SKM-1 treated with dmso at 0.1 percent for 144 hours (cell line): ENCODE measurements at regions not wholly inside any gene's neighbourhood (a gene's known extent, or its start where the extent isn't known, plus 50 kb on each side); places are given as distances from the start of the nearest gene placed in this dataset.
"Not testable (repeated sequence)": the region's sequence is repeated elsewhere in the genome, so short reads cannot be mapped to it uniquely, and the experiment has no call there.

ENCODE experiments used
- DNase-seq: peaks from one replicate; lab custom pipeline; 2025; ENCODE audit not compliant: unreplicated experiment; lab: John Stamatoyannopoulos, UW

DNA sequence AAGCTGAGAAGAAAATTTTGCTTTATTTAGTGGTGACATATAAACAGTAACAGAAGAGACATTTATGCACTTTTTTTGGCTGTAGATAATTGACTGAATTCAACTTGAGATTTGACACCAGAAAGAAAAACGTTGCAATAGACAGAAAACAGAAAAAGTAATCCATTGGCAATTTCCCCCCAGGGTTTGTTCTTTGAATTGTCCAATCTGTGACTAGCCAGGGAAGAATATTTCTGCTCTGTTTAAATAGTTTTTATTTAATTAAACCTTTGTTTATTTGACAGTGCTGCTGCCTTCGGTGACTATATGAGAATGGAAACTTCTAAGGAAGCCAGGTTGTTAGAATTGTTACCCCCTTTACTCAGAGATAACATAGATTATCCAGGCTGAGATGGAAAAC is 210.6 kb downstream of the DEPDC1B start:
- no peak for DNase-seq

DNA sequence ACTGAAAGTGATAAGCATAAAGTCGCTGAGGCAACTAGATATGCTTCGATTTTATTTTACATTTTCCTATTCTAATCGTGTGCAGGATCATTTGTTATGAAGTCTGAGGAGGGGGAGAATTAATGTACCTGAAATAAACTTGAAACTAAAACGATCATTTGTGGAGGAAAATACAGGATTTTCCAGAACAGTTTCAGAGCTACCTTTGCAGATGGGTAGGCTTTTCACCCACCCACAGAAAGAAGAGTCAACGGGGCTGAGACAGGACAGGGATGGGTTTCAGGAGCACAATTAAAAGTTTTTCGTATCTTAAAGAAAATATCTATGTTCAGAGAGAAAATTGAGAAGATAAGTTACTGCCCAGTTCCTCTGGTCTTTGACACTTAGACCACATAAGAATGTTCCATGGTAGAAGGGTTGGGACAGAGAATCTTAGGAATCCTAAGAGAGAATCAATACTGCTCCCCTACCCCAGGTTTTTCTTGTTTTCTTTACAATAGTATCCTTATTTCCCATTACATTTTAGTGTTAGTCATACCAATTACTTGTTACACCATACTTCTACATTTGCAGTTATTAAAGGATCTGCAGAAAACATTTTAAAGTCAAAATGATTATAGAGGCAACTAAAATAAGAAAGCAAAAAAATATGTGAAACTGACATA is 211.4 kb downstream of the DEPDC1B start:
- DNase-seq, result no peak

- no peak for DNase-seq
These were observed 212.0 kb downstream of the DEPDC1B start for GRCh38 chr5:60487885-60488442.

DNA sequence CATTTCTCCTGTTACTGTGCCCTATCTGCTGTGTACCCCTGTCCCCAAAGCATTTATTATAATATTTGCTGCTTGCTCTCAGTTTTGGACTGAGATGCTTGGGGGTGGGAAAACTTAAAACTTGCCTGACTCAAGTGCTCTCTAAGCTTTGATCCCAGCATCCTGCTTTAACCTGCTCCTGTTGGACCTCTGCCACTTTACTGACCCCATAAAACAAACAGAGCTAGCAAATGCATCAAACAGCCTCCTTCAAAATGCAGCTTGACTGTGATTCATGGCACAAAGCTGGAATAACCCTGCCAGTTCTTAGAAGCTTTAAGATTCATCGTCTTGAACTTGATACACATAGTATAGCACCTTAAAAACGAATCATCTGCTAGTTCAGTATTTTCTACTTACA is 212.5 kb downstream of the DEPDC1B start:
- DNase-seq, result no peak

- DNase-seq, result no peak
These were observed 214.6 kb downstream of the DEPDC1B start for GRCh38 chr5:60485361-60485760.

DNA sequence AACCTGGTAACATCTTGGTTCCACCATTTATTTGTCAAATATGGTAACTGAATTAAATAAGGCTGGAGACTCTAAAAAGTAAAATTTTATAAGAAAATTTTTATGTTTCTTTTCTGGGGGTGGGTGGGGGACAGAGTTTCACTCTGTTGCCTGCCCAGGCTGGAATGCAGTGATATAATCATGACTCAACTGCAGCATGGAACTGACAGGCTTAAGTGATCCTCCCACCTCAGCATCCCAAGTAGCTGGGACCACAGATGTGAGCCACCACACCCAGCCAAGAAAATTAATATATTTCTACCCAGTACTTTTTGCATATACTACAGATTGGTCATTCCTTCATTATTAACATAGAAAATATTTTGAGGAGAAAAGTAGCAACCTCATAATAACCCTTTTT is 216.9 kb downstream of the DEPDC1B start:
- DNase-seq, result no peak

DNA sequence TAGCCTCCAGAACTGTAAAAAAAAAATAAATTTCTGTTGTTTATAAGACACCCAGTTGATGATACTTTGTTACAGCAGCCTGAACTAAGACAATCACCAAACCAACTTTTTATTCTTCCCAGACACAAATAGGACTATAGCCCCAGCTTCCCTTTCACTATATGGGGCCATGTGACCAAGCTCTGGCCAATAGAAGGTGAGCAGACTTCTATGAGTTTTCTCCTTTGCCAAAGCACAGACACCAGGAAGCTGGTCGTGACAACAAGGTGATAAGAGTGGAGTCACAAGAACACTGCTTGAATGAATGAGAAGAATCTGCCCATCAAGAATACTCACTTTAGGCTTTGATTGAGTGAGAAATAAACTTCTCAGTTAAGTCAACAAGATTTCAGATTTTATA is 217.7 kb downstream of the DEPDC1B start:
- DNase-seq, result no peak

DNA sequence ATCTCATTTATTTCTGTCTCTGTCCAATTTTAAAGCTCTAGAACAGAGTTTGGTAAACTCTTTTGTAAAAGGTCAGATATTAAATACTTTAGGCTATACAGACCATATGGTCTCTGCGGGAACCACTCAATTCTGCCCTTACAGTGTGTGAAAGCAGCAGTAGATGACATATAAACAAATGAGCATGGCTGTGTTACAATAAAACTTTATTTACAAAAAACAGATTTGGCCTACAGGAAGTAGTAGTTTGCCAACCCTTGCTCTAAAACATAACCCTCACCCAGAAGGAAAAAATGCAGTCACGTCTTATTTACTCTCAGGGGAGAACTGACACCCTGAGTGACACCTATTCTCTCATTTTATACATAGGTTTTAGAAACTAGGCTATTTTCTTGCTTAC is 220.4 kb downstream of the DEPDC1B start:
- DNase-seq, result no peak

GRCh38 chr5:60477849-60478248 is 222.1 kb downstream of the DEPDC1B start:
- DNase-seq, result no peak

DNA sequence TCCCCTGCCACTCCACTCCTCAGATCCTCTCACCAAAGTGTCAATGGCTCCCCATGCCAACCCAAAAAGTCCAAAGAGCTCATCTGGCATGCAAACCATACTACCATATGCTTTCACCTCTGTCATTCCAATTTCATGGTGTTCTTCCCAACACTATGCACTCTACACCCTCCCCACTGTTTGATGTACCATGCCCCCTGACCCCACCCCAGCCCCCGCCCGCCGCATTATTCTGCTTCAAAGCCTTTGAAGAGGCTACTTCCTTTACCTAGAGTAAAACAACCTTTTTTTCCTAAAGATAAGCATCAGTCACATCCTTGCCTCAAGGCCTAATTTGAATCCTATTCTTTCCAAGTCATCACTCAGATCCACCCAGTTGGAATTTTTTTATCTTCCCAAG is 226.3 kb downstream of the DEPDC1B start:
- no peak for DNase-seq

GRCh38 chr5:60473027-60473426 is 226.9 kb downstream of the DEPDC1B start:
- not testable (repeated sequence) for DNase-seq

GRCh38 chr5:60470881-60471280 is 229.1 kb downstream of the DEPDC1B start:
- no peak for DNase-seq

- no peak for DNase-seq
These were observed 230.7 kb downstream of the DEPDC1B start for GRCh38 chr5:60469286-60469685.

GRCh38 chr5:60463179-60463868 is 236.6 kb downstream of the DEPDC1B start:
- no peak for DNase-seq

GRCh38 chr5:60458666-60459065 is 241.3 kb downstream of the DEPDC1B start:
- no peak for DNase-seq

- no peak for DNase-seq
These were observed 242.7 kb downstream of the DEPDC1B start for GRCh38 chr5:60457233-60457632.

- DNase-seq, result no peak
These were observed 244.4 kb downstream of the DEPDC1B start for GRCh38 chr5:60455589-60455988.

- DNase-seq, result not testable (repeated sequence)
These were observed 245.7 kb downstream of the DEPDC1B start for GRCh38 chr5:60454277-60454676.

- no peak for DNase-seq
These were observed 246.6 kb downstream of the DEPDC1B start for GRCh38 chr5:60453186-60453976.

- no peak for DNase-seq
These were observed 251.4 kb downstream of the DEPDC1B start for GRCh38 chr5:60448600-60448999.

GRCh38 chr5:60447488-60447920 is 252.5 kb downstream of the DEPDC1B start:
- no peak for DNase-seq

DNA sequence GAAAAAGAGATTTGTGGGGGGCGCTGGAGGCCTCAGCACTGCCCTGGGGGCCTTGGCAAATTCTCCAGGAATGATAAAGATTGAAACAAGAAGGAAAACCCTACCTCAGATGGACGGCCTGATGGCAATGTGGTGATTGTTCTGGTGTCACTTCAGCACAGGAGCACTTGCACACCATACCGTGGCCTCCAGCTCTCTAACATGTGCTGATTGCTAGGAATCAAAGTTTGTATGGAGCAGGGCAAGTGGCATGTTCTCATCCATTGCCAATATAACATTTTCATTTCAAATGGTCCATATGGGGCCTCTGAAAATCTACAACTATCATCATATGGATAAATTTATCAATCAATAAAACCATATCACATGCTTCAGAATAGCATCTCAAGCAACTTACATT is 253.0 kb downstream of the DEPDC1B start:
- no peak for DNase-seq
